ENCODE measurements at regions not wholly inside any gene's neighbourhood (a gene's known extent, or its start where the extent isn't known, plus 50 kb on each side); places are given as distances from the start of the nearest gene placed in this dataset.

DNA sequence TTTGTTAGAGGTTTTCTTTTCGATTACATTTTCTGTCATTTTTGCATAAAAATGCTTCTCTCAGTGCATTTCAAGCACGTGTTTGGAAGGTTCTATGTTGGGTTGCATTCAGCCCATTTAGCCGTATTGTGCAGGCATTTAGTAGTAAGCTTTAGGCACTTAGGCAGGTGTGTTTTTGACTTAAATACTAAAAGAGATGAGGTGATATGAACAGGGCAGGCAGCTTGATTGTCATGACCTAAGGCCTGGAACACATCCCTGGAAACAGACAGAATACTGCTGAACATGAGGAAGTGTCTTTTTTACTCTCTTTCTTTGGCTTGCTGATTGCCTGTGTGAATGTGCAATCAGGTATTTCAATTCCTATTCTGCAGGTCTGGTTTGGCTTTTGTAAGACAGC, 610.5 kb upstream of the MAN1A1 start:
- Histone ChIP-seq H3K23me2 (ENCODE audit: insufficient read length, low read depth, low read length, poor library complexity, severe bottlenecking) (no peaks in the 10 kb centered on the region), H3K27me3 (ENCODE audit: insufficient read depth, low read length) (no peaks in the 10 kb centered on the region), H2AFZ (ENCODE audit: low read length) (no peak overlapping the region)

More for the DNA sequence above, 610.5 kb upstream of the MAN1A1 start:
- H3T11ph ChIP-seq (ENCODE audit: low read length) = no peak overlapping the region
- no peak overlapping the region for H4K5ac ChIP-seq (ENCODE audit: insufficient read length, low read depth, low read length)
- no peak overlapping the region for H3K4ac ChIP-seq (ENCODE audit: low read depth, low read length)
- TF ChIP-seq, protein P1, sequence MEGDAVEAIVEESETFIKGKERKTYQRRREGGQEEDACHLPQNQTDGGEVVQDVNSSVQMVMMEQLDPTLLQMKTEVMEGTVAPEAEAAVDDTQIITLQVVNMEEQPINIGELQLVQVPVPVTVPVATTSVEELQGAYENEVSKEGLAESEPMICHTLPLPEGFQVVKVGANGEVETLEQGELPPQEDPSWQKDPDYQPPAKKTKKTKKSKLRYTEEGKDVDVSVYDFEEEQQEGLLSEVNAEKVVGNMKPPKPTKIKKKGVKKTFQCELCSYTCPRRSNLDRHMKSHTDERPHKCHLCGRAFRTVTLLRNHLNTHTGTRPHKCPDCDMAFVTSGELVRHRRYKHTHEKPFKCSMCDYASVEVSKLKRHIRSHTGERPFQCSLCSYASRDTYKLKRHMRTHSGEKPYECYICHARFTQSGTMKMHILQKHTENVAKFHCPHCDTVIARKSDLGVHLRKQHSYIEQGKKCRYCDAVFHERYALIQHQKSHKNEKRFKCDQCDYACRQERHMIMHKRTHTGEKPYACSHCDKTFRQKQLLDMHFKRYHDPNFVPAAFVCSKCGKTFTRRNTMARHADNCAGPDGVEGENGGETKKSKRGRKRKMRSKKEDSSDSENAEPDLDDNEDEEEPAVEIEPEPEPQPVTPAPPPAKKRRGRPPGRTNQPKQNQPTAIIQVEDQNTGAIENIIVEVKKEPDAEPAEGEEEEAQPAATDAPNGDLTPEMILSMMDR (conservative IDR thresholded peaks at IDR 0.05) = no peak
- peaks cover 10% of the 10 kb centered on the region for H3K4me1 ChIP-seq (ENCODE audit: insufficient read depth, low read length)
- no peak overlapping the region for H3K27ac Mint-ChIP-seq
- no peak overlapping the region for H2BK15ac ChIP-seq (ENCODE audit: low read depth, low read length)
- no peak overlapping the region for H2AK5ac ChIP-seq (ENCODE audit: insufficient read length, low read length)
- H3K23ac ChIP-seq (ENCODE audit: insufficient read length, low read depth, low read length) = no peak overlapping the region
- no peaks in the 10 kb centered on the region for H3K27me3 Mint-ChIP-seq (ENCODE audit: low read depth)
- H3K14ac ChIP-seq (ENCODE audit: insufficient read depth, low read length) = no peak overlapping the region; the same call in 1 of the 2 replicates
- H3K27ac ChIP-seq (ENCODE audit: insufficient read length, low read depth, low read length) = no peak overlapping the region
- no peak overlapping the region for H4K91ac ChIP-seq (ENCODE audit: insufficient read length, low read depth, low read length)
- H3K56ac ChIP-seq (ENCODE audit: insufficient read length, low read depth, low read length) = no peak overlapping the region
- WGBS (ENCODE audit: extremely low coverage, insufficient read length, low lambda C conversion rate) = no CpG with 5 or more reads among the region's 3 CpGs
- no peak overlapping the region for H2BK120ac ChIP-seq (ENCODE audit: low read depth, low read length, poor library complexity, severe bottlenecking)
- DNase-seq = no peak
- peaks cover 13 to 15% of the 10 kb centered on the region in 2 experiments for H3K4me1 Mint-ChIP-seq
- H3K18ac ChIP-seq (ENCODE audit: insufficient read length, low read depth, low read length) = no peak overlapping the region
- H3K36me3 Mint-ChIP-seq (ENCODE audit: insufficient read depth in 1 of 3, low read depth in 3 of 3) = no peaks in the 10 kb centered on the region
- H3K9ac ChIP-seq (ENCODE audit: extremely low read depth, insufficient read length, low read length) = no peak overlapping the region
- H2BK20ac ChIP-seq (ENCODE audit: low read depth, low read length, poor library complexity, severe bottlenecking) = no peak overlapping the region
- H4K8ac ChIP-seq (replicated peaks; ENCODE audit: insufficient read length, low read depth, low read length) = no peak overlapping the region
- H2BK5ac ChIP-seq (ENCODE audit: insufficient read length, low read length) = no peak overlapping the region
- no peak overlapping the region for H3K4me2 ChIP-seq (ENCODE audit: insufficient read depth, insufficient read length, low read length)
- H4K20me1 ChIP-seq (ENCODE audit: control insufficient read depth, insufficient read depth, insufficient read length) = no peaks in the 10 kb centered on the region
- H3K9me3 ChIP-seq (ENCODE audit: control insufficient read depth, low read depth, low read length) = no peaks in the 10 kb centered on the region
- H3K4me3 Mint-ChIP-seq = no peak overlapping the region
- H3K79me2 ChIP-seq (ENCODE audit: insufficient read depth, low read length) = no peaks in the 10 kb centered on the region
- no peaks in the 10 kb centered on the region for H3K79me1 ChIP-seq (ENCODE audit: insufficient read depth, low read depth, low read length, poor library complexity, severe bottlenecking)
- no peaks in the 10 kb centered on the region for H3K9me3 Mint-ChIP-seq
- no peak overlapping the region for H2BK12ac ChIP-seq (ENCODE audit: insufficient read length, low read depth, low read length)

Measured in H9 (cell line).